ENCODE measurements at regions not wholly inside any gene's neighbourhood (a gene's known extent, or its start where the extent isn't known, plus 50 kb on each side); places are given as distances from the start of the nearest gene placed in this dataset.

GRCh38 chr6:78577585-78577984 lies 289.8 kb upstream of the IRAK1BP1 start:
- no peak for TF ChIP-seq CTCF (IDR thresholded peaks at IDR 0.05; ENCODE audit: low read depth, low read length)
- no peak overlapping the region for H3K4me3 ChIP-seq (replicated peaks in 1 of 2; ENCODE audit: low read depth in 2 of 2, low read length in 2 of 2)
- no peak for DNase-seq (ENCODE audit: low read depth in 2 of 2)

GRCh38 chr6:78578430-78578829 lies 288.9 kb upstream of the IRAK1BP1 start:
- no peak for DNase-seq (ENCODE audit: low read depth in 2 of 2)
- no peak for TF ChIP-seq CTCF (IDR thresholded peaks at IDR 0.05; ENCODE audit: low read depth, low read length)
- no peak overlapping the region for H3K4me3 ChIP-seq (replicated peaks in 1 of 2; ENCODE audit: low read depth in 2 of 2, low read length in 2 of 2)

GRCh38 chr6:78580923-78581322 lies 286.4 kb upstream of the IRAK1BP1 start:
- DNase-seq (ENCODE audit: low read depth in 2 of 2) = no peak
- no peak for TF ChIP-seq CTCF (IDR thresholded peaks at IDR 0.05; ENCODE audit: low read depth, low read length)
- H3K4me3 ChIP-seq (replicated peaks in 1 of 2; ENCODE audit: low read depth in 2 of 2, low read length in 2 of 2) = no peak overlapping the region

GRCh38 chr6:78583079-78583478 lies 284.3 kb upstream of the IRAK1BP1 start:
- no peak for DNase-seq (ENCODE audit: low read depth in 2 of 2)

GRCh38 chr6:78589436-78589835 lies 277.9 kb upstream of the IRAK1BP1 start:
- no peak for DNase-seq (ENCODE audit: low read depth in 2 of 2)
- no peak overlapping the region for H3K4me3 ChIP-seq (replicated peaks in 1 of 2; ENCODE audit: low read depth in 2 of 2, low read length in 2 of 2)
- TF ChIP-seq CTCF (IDR thresholded peaks at IDR 0.05; ENCODE audit: low read depth, low read length) = no peak

More at GRCh38 chr6:78583079-78583478, 284.3 kb upstream of the IRAK1BP1 start:
- no peak for TF ChIP-seq CTCF (IDR thresholded peaks at IDR 0.05; ENCODE audit: low read depth, low read length)
- H3K4me3 ChIP-seq (replicated peaks in 1 of 2; ENCODE audit: low read depth in 2 of 2, low read length in 2 of 2) = no peak overlapping the region

- no peak for TF ChIP-seq CTCF (IDR thresholded peaks at IDR 0.05; ENCODE audit: low read depth, low read length)
- DNase-seq (ENCODE audit: low read depth in 2 of 2) = no peak
- H3K4me3 ChIP-seq (replicated peaks in 1 of 2; ENCODE audit: low read depth in 2 of 2, low read length in 2 of 2) = no peak overlapping the region
Observed at GRCh38 chr6:78593898-78594667, 273.3 kb upstream of the IRAK1BP1 start.

GRCh38 chr6:78594668-78595066 lies 272.7 kb upstream of the IRAK1BP1 start:
- no peak for TF ChIP-seq CTCF (IDR thresholded peaks at IDR 0.05; ENCODE audit: low read depth, low read length)

More at GRCh38 chr6:78594668-78595066, 272.7 kb upstream of the IRAK1BP1 start:
- no peak overlapping the region for H3K4me3 ChIP-seq (replicated peaks in 1 of 2; ENCODE audit: low read depth in 2 of 2, low read length in 2 of 2)
- no peak for DNase-seq (ENCODE audit: low read depth in 2 of 2)

Measured in cardiac fibroblast (primary cell).